ENCODE measurements at regions not wholly inside any gene's neighbourhood (a gene's known extent, or its start where the extent isn't known, plus 50 kb on each side); places are given as distances from the start of the nearest gene placed in this dataset.

GRCh38 chr11:103805688-103806009 lies 230.8 kb upstream of the DDI1 start:
- TF ChIP-seq POLR2AphosphoS5 (IDR thresholded peaks at IDR 0.05; ENCODE audit: low read depth, low read length): no peak
- no peak for TF ChIP-seq POLR2A (IDR thresholded peaks at IDR 0.05; ENCODE audit: low read depth, low read length)

Measured in GM12892 (cell line).